ENCODE measurements at regions not wholly inside any gene's neighbourhood (a gene's known extent, or its start where the extent isn't known, plus 50 kb on each side); places are given as distances from the start of the nearest gene placed in this dataset.

DNA sequence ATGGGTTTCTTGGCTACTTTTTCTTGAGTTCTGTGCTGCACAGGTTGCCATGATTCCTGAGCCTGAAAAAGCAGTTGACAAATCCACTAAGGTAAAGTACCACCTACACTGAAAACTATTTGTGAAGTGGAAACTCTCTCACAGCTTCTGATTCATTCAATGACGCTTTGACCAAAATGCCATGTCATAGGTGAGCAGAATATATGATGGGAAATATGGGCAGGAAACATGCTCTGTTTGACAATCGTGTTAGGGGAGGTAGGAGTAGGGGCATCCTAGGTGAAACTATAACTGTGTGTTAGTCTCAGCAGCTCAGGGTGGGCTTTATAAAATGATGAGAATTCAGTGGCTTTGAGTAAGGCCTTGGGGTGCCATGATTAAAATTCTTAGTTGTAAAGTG lies 69.6 kb upstream of the ELMO1 start:
- TF ChIP-seq, protein P1, sequence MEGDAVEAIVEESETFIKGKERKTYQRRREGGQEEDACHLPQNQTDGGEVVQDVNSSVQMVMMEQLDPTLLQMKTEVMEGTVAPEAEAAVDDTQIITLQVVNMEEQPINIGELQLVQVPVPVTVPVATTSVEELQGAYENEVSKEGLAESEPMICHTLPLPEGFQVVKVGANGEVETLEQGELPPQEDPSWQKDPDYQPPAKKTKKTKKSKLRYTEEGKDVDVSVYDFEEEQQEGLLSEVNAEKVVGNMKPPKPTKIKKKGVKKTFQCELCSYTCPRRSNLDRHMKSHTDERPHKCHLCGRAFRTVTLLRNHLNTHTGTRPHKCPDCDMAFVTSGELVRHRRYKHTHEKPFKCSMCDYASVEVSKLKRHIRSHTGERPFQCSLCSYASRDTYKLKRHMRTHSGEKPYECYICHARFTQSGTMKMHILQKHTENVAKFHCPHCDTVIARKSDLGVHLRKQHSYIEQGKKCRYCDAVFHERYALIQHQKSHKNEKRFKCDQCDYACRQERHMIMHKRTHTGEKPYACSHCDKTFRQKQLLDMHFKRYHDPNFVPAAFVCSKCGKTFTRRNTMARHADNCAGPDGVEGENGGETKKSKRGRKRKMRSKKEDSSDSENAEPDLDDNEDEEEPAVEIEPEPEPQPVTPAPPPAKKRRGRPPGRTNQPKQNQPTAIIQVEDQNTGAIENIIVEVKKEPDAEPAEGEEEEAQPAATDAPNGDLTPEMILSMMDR (IDR thresholded peaks at IDR 0.05; ENCODE audit: low read length, missing control alignments), result no peak
- DNase-seq (ENCODE audit: low read depth), result no peak
- no peak overlapping the region for H3K4me3 ChIP-seq (replicated peaks; ENCODE audit: low read depth, low read length)

DNA sequence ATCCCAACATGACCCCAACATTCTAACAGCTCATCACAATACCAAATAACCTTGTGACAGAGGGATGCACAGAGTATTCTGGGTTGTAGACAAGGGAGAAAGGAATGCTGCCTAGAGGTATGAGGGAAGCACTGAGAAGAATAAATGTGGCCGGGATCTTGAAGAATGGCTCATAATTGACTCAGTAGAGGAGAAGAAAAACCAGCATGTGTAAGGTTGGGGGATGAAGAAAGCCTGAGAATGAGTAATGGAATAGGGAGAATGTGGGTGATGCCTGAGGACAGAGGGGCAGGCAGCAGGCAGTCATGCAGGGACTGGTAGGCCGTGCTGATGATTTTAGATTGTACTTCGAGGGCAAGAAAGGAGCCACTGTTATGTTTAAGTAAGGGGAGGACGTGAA lies 75.4 kb upstream of the ELMO1 start:
- TF ChIP-seq, protein P1 (IDR thresholded peaks at IDR 0.05; ENCODE audit: low read length, missing control alignments), result no peak

DNA sequence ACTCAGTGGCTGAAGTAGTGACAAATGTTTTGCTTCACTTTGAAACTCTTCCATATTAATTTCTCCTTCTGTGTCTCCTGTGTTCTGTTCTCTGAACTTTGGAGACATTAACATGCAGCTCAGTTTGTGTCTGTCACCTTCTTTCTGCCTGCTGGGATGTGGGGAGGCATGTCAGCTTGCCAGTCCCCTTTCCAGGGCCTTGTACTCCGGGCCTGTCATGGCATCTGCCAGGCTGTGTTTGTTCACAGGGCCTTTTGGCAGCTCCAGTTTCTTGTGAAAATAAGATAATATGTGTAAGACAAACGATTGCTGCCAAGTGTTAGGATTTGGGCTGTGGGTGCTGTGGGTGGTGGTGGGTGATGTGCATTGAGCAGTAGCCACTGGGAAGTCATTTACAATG lies 76.1 kb upstream of the ELMO1 start:
- TF ChIP-seq, protein P1 (IDR thresholded peaks at IDR 0.05; ENCODE audit: low read length, missing control alignments), result no peak
- DNase-seq (ENCODE audit: low read depth), result no peak
- H3K4me3 ChIP-seq (replicated peaks; ENCODE audit: low read depth, low read length), result no peak overlapping the region

More for the DNA sequence above, 75.4 kb upstream of the ELMO1 start:
- no peak for DNase-seq (ENCODE audit: low read depth)
- H3K4me3 ChIP-seq (replicated peaks; ENCODE audit: low read depth, low read length), result no peak overlapping the region

DNA sequence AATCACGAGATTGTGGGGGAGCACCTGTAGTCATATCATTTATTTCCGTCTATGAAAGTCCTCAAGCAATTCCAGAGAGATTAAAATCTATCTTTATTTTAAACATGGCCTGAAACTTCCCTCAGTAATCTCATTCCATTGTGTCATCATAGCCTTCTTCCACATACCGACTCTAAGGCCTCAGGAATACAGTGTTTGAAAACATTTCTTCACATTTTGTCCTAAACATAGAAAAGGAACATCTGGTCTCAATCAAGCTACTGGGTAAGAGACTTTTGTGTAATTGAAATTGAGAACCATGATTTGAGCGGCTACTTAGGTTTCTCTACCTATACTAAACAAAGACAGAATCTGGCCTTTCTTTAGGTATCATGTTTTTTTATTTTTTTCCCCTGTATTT lies 78.0 kb upstream of the ELMO1 start:
- DNase-seq (ENCODE audit: low read depth), result no peak
- no peak overlapping the region for H3K4me3 ChIP-seq (replicated peaks; ENCODE audit: low read depth, low read length)
- TF ChIP-seq, protein P1 (IDR thresholded peaks at IDR 0.05; ENCODE audit: low read length, missing control alignments), result no peak

DNA sequence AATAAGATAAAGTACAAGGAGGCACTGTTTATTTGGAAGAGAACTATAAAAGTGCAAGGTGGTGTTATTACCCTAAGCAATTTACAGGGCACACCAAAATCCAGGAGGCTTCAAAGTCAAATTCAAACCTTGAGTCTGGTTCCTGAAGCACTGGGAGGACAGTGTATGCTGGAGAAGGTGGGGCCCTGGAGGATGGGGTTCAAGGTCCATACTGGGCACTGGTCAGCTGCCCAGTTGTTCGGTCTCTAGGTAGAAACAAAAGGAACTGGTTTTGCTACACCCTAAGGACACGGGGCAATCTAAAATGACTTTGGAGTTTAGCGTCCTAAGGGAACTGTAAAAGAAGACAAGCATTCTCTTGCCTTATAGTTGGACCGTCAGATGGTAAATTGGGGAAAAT lies 78.4 kb upstream of the ELMO1 start:
- TF ChIP-seq, protein P1 (IDR thresholded peaks at IDR 0.05; ENCODE audit: low read length, missing control alignments), result no peak
- no peak overlapping the region for H3K4me3 ChIP-seq (replicated peaks; ENCODE audit: low read depth, low read length)
- DNase-seq (ENCODE audit: low read depth), result no peak

DNA sequence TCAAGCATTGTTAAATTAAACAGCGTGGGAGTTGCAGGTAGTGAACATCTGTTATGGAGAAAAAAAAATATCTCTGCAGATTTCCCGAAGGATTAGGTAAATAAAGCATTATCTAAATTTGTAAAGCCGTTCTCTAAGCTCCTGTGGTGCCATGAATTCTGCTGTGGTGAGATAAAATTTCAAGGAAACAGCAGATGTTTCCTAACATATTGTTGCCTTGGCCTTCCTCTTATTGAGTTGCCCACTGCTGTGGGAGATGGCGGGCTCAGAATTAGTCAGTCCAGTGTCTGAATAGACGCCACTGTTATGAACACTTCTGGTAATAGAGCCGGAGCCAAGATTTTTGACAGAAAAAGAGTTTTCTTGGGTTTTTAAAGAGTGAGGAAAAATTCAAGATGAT lies 82.6 kb upstream of the ELMO1 start:
- TF ChIP-seq, protein P1 (IDR thresholded peaks at IDR 0.05; ENCODE audit: low read length, missing control alignments), result no peak
- no peak overlapping the region for H3K4me3 ChIP-seq (replicated peaks; ENCODE audit: low read depth, low read length)
- no peak for DNase-seq (ENCODE audit: low read depth)

DNA sequence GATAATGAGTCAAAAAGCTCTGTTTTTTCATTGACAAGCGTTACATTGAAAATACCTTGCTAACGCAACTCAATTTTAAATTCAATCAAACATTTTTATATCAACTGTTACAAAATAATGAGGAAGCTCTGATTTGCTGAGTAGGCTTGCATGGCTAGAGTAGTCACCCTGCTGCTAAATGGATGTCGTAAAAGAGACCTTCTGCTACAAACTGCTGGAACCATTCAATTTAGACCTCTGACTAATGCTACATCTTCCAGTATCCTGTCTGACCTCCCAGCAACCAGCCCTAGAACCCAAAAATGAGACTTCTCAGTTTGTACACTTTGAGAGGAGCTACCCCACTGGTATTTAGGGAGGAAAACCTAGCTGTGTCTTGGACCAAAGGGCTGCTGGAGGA lies 84.0 kb upstream of the ELMO1 start:
- TF ChIP-seq, protein P1 (IDR thresholded peaks at IDR 0.05; ENCODE audit: low read length, missing control alignments), result no peak
- DNase-seq (ENCODE audit: low read depth), result no peak
- H3K4me3 ChIP-seq (replicated peaks; ENCODE audit: low read depth, low read length), result no peak overlapping the region

All from fibroblast of pulmonary artery (primary cell).